Activated CD8-positive, alpha-beta T cell treated with anti-CD3 and anti-CD28 coated beads for 36 hours (primary cell): ENCODE measurements at regions not wholly inside any gene's neighbourhood (a gene's known extent, or its start where the extent isn't known, plus 50 kb on each side); places are given as distances from the start of the nearest gene placed in this dataset.
"Not testable (repeated sequence)": the region's sequence is repeated elsewhere in the genome, so short reads cannot be mapped to it uniquely, and the experiment has no call there.

Experiments
- ATAC-seq: fragments of 200-7000 bp; cut with Tn5 transposase; one replicate; pipeline ENCODE4 v1.10.0; 2021; ENCODE audit warnings: mild to moderate bottlenecking, moderate library complexity
- CTCF ChIA-PET: fragments of 350-600 bp; sonication (Branson Sonifier 250); formaldehyde crosslinking; loops from one replicate; lab custom pipeline; 2021; ENCODE audit warnings: antibody characterized with exemption; lab: Charles Lee
- POLR2A ChIA-PET: fragments of 350-600 bp; sonication (Branson Sonifier 250); formaldehyde crosslinking; loops from one replicate; lab custom pipeline; 2021; ENCODE audit warnings: antibody characterized with exemption; lab: Charles Lee
- DNase-seq: peaks from one replicate; pipeline ENCODE4 v3.0.0-alpha.2; 2020
- H3K27ac Mint-ChIP-seq: one replicate; pipeline ENCODE4 v1.8.0; 2021; ENCODE audit warnings: mild to moderate bottlenecking, mixed read lengths
- H3K27me3 Mint-ChIP-seq: one replicate; pipeline ENCODE4 v1.8.0; 2021; ENCODE audit warnings: mixed read lengths
- H3K36me3 Mint-ChIP-seq: one replicate; pipeline ENCODE4 v1.8.0; 2021; ENCODE audit warnings: low read depth, mixed read lengths
- H3K4me1 Mint-ChIP-seq: one replicate; pipeline ENCODE4 v1.8.0; 2021; ENCODE audit warnings: low read depth, mixed read lengths
- H3K4me3 Mint-ChIP-seq: one replicate; pipeline ENCODE4 v1.8.0; 2021; ENCODE audit warnings: mild to moderate bottlenecking, moderate library complexity, mixed read lengths
- H3K9me3 Mint-ChIP-seq: one replicate; pipeline ENCODE4 v1.8.0; 2021; ENCODE audit warnings: mixed read lengths
- intact Hi-C: fragments of 100-400 bp; cut with micrococcal nuclease; formaldehyde crosslinking; loops from one replicate; pipeline ENCODE4 v1.10.0; 2022
- TF ChIP-seq, protein P1 (sequence below): fragments of 200-600 bp; IDR thresholded peaks from one replicate; pipeline ENCODE4 v1.8.0; 2022; ENCODE audit warnings: antibody characterized with exemption, mild to moderate bottlenecking

DNA sequence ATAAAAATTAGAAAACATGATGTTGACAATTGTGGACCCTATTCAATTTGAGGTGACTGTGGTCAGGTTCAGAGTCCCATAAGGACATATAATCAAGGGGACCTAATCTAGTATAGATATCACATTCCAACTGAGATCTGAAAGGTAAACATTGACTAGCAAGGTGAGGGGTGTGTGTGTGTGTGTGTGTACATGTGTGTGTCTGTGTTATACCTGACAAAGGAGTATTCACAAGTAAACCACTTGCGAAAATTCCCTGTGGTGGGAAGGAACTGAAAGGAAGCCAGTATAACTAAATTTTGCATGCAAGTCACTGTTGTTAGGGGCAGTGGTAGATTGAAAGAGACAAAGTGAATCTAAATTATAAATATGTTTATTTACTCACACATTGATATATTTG lies 723.7 kb downstream of the COL12A1 start:
- H3K4me3 Mint-ChIP-seq: no peak overlapping the region
- ATAC-seq (no peak), DNase-seq (no peak)
- intact Hi-C loops: no loop called here
- H3K27ac Mint-ChIP-seq: no peak overlapping the region
- POLR2A ChIA-PET: no interaction called here
- CTCF ChIA-PET: no interaction called here
- H3K27me3 Mint-ChIP-seq: no peaks in the 10 kb centered on the region
- no peaks in the 10 kb centered on the region for H3K36me3 Mint-ChIP-seq
- no peaks in the 10 kb centered on the region for H3K4me1 Mint-ChIP-seq
- peaks cover 3% of the 10 kb centered on the region for H3K9me3 Mint-ChIP-seq
- TF ChIP-seq, protein P1, sequence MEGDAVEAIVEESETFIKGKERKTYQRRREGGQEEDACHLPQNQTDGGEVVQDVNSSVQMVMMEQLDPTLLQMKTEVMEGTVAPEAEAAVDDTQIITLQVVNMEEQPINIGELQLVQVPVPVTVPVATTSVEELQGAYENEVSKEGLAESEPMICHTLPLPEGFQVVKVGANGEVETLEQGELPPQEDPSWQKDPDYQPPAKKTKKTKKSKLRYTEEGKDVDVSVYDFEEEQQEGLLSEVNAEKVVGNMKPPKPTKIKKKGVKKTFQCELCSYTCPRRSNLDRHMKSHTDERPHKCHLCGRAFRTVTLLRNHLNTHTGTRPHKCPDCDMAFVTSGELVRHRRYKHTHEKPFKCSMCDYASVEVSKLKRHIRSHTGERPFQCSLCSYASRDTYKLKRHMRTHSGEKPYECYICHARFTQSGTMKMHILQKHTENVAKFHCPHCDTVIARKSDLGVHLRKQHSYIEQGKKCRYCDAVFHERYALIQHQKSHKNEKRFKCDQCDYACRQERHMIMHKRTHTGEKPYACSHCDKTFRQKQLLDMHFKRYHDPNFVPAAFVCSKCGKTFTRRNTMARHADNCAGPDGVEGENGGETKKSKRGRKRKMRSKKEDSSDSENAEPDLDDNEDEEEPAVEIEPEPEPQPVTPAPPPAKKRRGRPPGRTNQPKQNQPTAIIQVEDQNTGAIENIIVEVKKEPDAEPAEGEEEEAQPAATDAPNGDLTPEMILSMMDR: no peak

DNA sequence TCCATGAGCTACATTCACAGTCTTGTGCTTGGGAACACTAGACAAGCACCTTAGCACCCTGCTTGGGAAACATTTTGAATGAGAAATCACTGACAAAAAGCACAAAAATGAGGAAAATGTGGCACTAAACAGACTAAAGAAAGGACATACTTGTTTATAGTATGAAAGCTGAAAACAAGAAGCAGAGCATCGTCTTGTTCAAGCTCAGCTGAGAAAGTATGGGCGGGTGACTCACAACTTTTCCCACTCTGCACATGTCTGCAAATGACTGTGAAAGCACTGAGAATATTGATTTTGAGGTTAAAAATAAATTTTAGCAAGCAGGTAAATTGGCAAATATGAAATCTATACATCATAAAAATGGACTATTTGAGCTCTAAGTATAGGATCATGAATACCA lies 725.3 kb downstream of the COL12A1 start:
- Mint-ChIP-seq H3K36me3 (no peaks in the 10 kb centered on the region), H3K9me3 (peaks cover 3% of the 10 kb centered on the region), H3K27me3 (no peaks in the 10 kb centered on the region), H3K4me3 (no peak overlapping the region), H3K27ac (no peak overlapping the region), H3K4me1 (no peaks in the 10 kb centered on the region)
- intact Hi-C loops: no loop called here
- CTCF ChIA-PET: no interaction called here
- TF ChIP-seq, protein P1: no peak
- DNase-seq: no peak
- no peak for ATAC-seq
- POLR2A ChIA-PET: no interaction called here

DNA sequence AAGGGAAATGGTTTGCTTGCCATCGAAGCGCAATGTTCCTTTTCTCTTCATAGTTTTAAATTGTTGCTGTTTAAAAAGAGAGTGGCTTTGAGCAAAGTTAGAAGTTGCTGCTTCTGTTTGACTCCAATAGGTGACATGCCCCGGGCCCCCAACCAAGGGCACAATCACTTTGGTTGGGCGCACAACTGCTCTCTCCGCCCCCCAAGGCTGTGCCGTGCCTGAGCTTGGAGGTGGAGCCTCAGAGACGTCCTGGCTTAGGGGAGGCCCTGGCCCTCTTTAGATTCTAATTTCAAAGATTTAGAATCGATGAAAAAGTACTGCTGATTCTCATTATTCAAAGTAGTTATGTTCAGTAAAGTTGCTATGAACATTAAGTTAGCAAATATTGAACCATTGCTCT lies 725.9 kb downstream of the COL12A1 start:
- H3K4me3 Mint-ChIP-seq: no peak overlapping the region
- POLR2A ChIA-PET: no interaction called here
- H3K27me3 Mint-ChIP-seq: no peaks in the 10 kb centered on the region
- DNase-seq (no peak), ATAC-seq (no peak)
- TF ChIP-seq, protein P1: no peak
- no peak overlapping the region for H3K27ac Mint-ChIP-seq
- intact Hi-C loops: no loop called here
- H3K4me1 Mint-ChIP-seq: no peaks in the 10 kb centered on the region
- peaks cover 3% of the 10 kb centered on the region for H3K9me3 Mint-ChIP-seq
- H3K36me3 Mint-ChIP-seq: no peaks in the 10 kb centered on the region
- CTCF ChIA-PET: no interaction called here

DNA sequence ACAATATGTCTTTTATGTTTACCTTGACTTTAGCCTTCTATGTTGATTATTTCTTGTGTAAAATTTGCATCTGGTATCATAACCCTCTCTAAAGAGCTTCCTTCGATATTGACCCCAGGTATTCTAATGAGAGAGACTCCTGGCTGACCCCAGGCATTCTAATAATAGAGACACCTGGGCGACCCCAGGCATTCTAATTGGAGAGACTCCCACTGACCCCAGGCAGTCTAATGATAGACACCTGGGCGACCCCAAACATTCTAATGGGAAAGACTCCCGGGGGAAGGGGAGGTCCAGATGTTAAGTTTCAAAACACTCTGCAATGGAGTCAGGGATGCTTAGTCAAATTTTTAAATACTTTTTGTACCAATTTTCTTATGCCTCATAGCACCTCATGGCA lies 726.4 kb downstream of the COL12A1 start:
- no peaks in the 10 kb centered on the region for H3K36me3 Mint-ChIP-seq
- TF ChIP-seq, protein P1: no peak
- POLR2A ChIA-PET: no interaction called here
- CTCF ChIA-PET: no interaction called here
- H3K4me3 Mint-ChIP-seq: no peak overlapping the region
- intact Hi-C loops: no loop called here
- DNase-seq: no peak
- H3K4me1 Mint-ChIP-seq: no peaks in the 10 kb centered on the region
- no peak overlapping the region for H3K27ac Mint-ChIP-seq
- ATAC-seq: no peak
- H3K27me3 Mint-ChIP-seq: no peaks in the 10 kb centered on the region
- H3K9me3 Mint-ChIP-seq: peaks cover 3% of the 10 kb centered on the region

DNA sequence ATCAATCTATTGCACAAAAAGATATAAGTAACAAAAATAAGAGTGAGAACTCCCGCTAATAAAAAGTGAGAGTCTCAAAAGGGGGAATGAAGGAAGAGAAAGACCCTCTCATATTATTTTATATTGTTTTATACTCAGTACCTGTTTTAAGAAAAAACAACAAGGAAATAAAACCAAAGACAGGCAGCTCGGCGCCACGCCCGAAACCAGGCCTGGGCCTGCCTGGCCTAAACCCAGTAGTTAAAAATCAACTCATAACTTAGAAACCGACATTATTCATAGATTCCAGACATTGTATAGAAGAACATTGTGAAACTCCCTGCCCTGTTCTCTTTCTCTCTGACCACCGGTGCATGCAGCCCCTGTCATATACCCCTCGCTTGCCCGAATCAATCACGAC lies 731.8 kb downstream of the COL12A1 start:
- intact Hi-C loops, H3K36me3 Mint-ChIP-seq, CTCF ChIA-PET, H3K9me3 Mint-ChIP-seq, DNase-seq, H3K27me3 Mint-ChIP-seq, ATAC-seq, POLR2A ChIA-PET, H3K27ac Mint-ChIP-seq, H3K4me3 Mint-ChIP-seq, H3K4me1 Mint-ChIP-seq: not testable (repeated sequence)

DNA sequence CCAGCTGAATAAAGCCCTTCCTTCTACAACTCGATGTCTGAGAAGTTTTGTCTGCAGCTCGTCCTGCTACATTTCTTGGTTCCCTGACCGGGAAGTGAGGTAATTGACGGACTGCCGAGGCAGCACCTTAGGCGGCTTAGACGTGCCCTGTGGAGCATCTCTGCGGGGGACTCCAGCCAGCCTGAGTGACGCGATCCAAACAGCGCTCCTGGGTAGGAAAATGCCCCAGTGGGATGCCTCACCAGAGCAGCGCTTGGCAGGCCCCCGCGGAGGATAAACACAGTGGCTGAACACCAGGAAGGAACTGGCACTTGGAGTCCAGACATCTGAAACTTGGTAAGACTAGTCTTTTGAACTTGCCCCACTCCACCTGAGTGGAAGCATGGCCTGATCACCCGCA lies 737.3 kb downstream of the COL12A1 start:
- ATAC-seq, H3K9me3 Mint-ChIP-seq, H3K4me3 Mint-ChIP-seq, H3K36me3 Mint-ChIP-seq, POLR2A ChIA-PET, H3K27ac Mint-ChIP-seq, H3K4me1 Mint-ChIP-seq, intact Hi-C loops, DNase-seq, CTCF ChIA-PET, H3K27me3 Mint-ChIP-seq: not testable (repeated sequence)
